B cell (primary cell): ENCODE measurements at regions not wholly inside any gene's neighbourhood (a gene's known extent, or its start where the extent isn't known, plus 50 kb on each side); places are given as distances from the start of the nearest gene placed in this dataset.

Source experiments
- ATAC-seq: fragments of 200-7000 bp; cut with Tn5 transposase; one replicate; pipeline ENCODE4 v1.10.0; 2021; ENCODE audit warnings: low read depth, mild to moderate bottlenecking, moderate number of reproducible peaks, moderate library complexity
- CTCF ChIA-PET: fragments of 350-600 bp; sonication (Branson Sonifier 250); formaldehyde crosslinking; loops from one replicate; lab custom pipeline; 2021; ENCODE audit warnings: antibody characterized with exemption, inconsistent platforms; lab: Charles Lee
- POLR2A ChIA-PET: fragments of 350-600 bp; sonication (Branson Sonifier 250); formaldehyde crosslinking; loops from one replicate; lab custom pipeline; 2021; ENCODE audit warnings: antibody characterized with exemption; lab: Charles Lee
- DNase-seq: peaks from one replicate; pipeline ENCODE4 v3.0.0; 2013
- H2AFZ ChIP-seq: 2 replicates; pipeline ENCODE4 v1.6.1; 2012; ENCODE audit warnings: mild to moderate bottlenecking, low read depth, low read length; ENCODE audit not compliant: insufficient read depth, poor library complexity, severe bottlenecking
- H3K27ac ChIP-seq, 2 donors: 1 replicate in 1 of 2; 2 replicates in 1 of 2; pipeline ENCODE4 v1.5.1; 2012 to 2013; ENCODE audit warnings: low read length in 2 of 2, mild to moderate bottlenecking in 2 of 2, moderate library complexity in 1 of 2
- H3K27me3 ChIP-seq, 4 experiments: fragments of 200-600 bp in 1 of 4; sonication (generic) in 1 of 4; replicated peaks in 1 of 4; 1 replicate in 2 of 4; 2 replicates in 2 of 4; pipeline versions ENCODE4 v1.6.1 to v1.7.0; 2013 to 2016; ENCODE audit warnings: low read length in 3 of 4, mild to moderate bottlenecking in 2 of 4, mixed read lengths in 1 of 4, moderate library complexity in 1 of 4; ENCODE audit not compliant: insufficient read depth in 4 of 4, control insufficient read depth in 3 of 4; ENCODE audit errors: control extremely low read depth in 1 of 4
- H3K36me3 ChIP-seq, 2 experiments: replicated peaks in 1 of 2; 1 replicate in 1 of 2; 2 replicates in 1 of 2; pipeline versions ENCODE4 v1.6.1 to v1.7.1; 2013; ENCODE audit warnings: low read length in 1 of 2; ENCODE audit not compliant: insufficient read depth in 2 of 2, control insufficient read depth in 1 of 2; ENCODE audit errors: control extremely low read depth in 1 of 2, extremely low read depth in 1 of 2
- H3K4me1 ChIP-seq, 2 donors: fragments of 200-600 bp in 1 of 2; sonication (generic) in 1 of 2; 1 replicate in 1 of 2; 2 replicates in 1 of 2; pipeline versions ENCODE4 v1.5.1 to v1.6.1; 2013 to 2017; ENCODE audit warnings: low read length in 2 of 2; ENCODE audit not compliant: control insufficient read depth in 2 of 2, insufficient read depth in 2 of 2
- H3K4me2 ChIP-seq: replicated peaks from 2 replicates; pipeline ENCODE3; 2012; ENCODE audit warnings: mild to moderate bottlenecking, low read depth, low read length; ENCODE audit not compliant: poor library complexity, severe bottlenecking
- H3K4me3 ChIP-seq, 5 experiments: fragments of 200-600 bp in 1 of 5; sonication (generic) in 1 of 5; 1 replicate in 3 of 5; 2 replicates in 2 of 5; pipeline versions ENCODE4 v1.5.1 to v1.7.0; 2011 to 2016; ENCODE audit warnings: low read length in 4 of 5, mild to moderate bottlenecking in 4 of 5, low read depth in 2 of 5, control low read depth in 1 of 5, moderate library complexity in 1 of 5; ENCODE audit not compliant: insufficient read depth in 1 of 5; ENCODE audit errors: control extremely low read depth in 1 of 5, extremely low read depth in 1 of 5
- H3K79me2 ChIP-seq: fragments of 200-600 bp; sonication (generic); one replicate; pipeline ENCODE4 v1.6.0; 2016; ENCODE audit warnings: low read length; ENCODE audit not compliant: control insufficient read depth, insufficient read depth
- H3K9ac ChIP-seq: fragments of 200-600 bp; sonication (generic); 2 replicates; pipeline ENCODE4 v1.6.1; 2017; ENCODE audit warnings: mild to moderate bottlenecking, low read length, moderate library complexity
- H3K9me3 ChIP-seq, 3 donors: one replicate each; pipeline versions ENCODE4 v1.6.1 to v1.7.1; 2013; ENCODE audit warnings: low read length in 2 of 3; ENCODE audit not compliant: control insufficient read depth in 2 of 3, insufficient read depth in 1 of 3; ENCODE audit errors: control extremely low read depth in 1 of 3
- H4K20me1 ChIP-seq: 2 replicates; pipeline ENCODE4 v1.6.0; 2012; ENCODE audit warnings: mild to moderate bottlenecking, low read length; ENCODE audit not compliant: insufficient read depth, control insufficient read depth, poor library complexity, severe bottlenecking
- H3K27ac Mint-ChIP-seq: one replicate; pipeline ENCODE4 v1.8.0; 2021; ENCODE audit warnings: mixed read lengths
- H3K27me3 Mint-ChIP-seq: one replicate; pipeline ENCODE4 v1.8.0; 2021; ENCODE audit warnings: mixed read lengths
- H3K4me1 Mint-ChIP-seq: one replicate; pipeline ENCODE4 v1.8.0; 2021; ENCODE audit warnings: mixed read lengths
- H3K4me3 Mint-ChIP-seq: one replicate; pipeline ENCODE4 v1.8.0; 2021; ENCODE audit warnings: mixed read lengths
- H3K9me3 Mint-ChIP-seq: one replicate; pipeline ENCODE4 v1.8.0; 2022; ENCODE audit warnings: mixed read lengths; ENCODE audit not compliant: insufficient read depth
- EZH2 ChIP-seq: IDR thresholded peaks from 2 replicates; pipeline ENCODE4 v1.6.1; 2012; ENCODE audit warnings: borderline replicate concordance, low read depth, mild to moderate bottlenecking, moderate library complexity, low read length; ENCODE audit not compliant: insufficient read depth, poor library complexity, severe bottlenecking
- WGBS: methylation state at CpG from one replicate; pipeline ENCODE4 v1.1.5; 2013; ENCODE audit warnings: missing lambda C conversion rate; ENCODE audit not compliant: insufficient coverage; 5-methylcytosine and 5-hydroxymethylcytosine counted together
- intact Hi-C: fragments of 100-400 bp; cut with micrococcal nuclease; formaldehyde crosslinking; loops from one replicate; pipeline ENCODE4 v1.10.0; 2022
- TF ChIP-seq, protein P1 (sequence below): fragments of 200-600 bp; IDR thresholded peaks from one replicate; pipeline ENCODE4 v1.8.0; 2022; ENCODE audit warnings: antibody characterized with exemption, mild to moderate bottlenecking

GRCh38 chr5:156020647-156021046, 306.3 kb upstream of the SGCD start:
- no peak overlapping the region for H3K27ac Mint-ChIP-seq
- CTCF ChIA-PET = no interaction called here
- Histone ChIP-seq H3K36me3 (no peaks in the 10 kb centered on the region), H3K27me3 (no peaks in the 10 kb centered on the region), H3K4me3 (no peak overlapping the region), H2AFZ (no peak overlapping the region), H3K9ac (no peak overlapping the region), H3K4me2 (no peak overlapping the region), H3K4me1 (no peaks in the 10 kb centered on the region), H3K27ac (no peak overlapping the region), H3K9me3 (no peaks in the 10 kb centered on the region), H4K20me1 (no peaks in the 10 kb centered on the region), H3K79me2 (no peaks in the 10 kb centered on the region)
- no peak overlapping the region for H3K4me3 Mint-ChIP-seq
- ATAC-seq = no peak
- POLR2A ChIA-PET = no interaction called here
- H3K4me1 Mint-ChIP-seq = no peaks in the 10 kb centered on the region
- no peaks in the 10 kb centered on the region for H3K27me3 Mint-ChIP-seq
- H3K9me3 Mint-ChIP-seq = no peaks in the 10 kb centered on the region
- TF ChIP-seq, protein P1, sequence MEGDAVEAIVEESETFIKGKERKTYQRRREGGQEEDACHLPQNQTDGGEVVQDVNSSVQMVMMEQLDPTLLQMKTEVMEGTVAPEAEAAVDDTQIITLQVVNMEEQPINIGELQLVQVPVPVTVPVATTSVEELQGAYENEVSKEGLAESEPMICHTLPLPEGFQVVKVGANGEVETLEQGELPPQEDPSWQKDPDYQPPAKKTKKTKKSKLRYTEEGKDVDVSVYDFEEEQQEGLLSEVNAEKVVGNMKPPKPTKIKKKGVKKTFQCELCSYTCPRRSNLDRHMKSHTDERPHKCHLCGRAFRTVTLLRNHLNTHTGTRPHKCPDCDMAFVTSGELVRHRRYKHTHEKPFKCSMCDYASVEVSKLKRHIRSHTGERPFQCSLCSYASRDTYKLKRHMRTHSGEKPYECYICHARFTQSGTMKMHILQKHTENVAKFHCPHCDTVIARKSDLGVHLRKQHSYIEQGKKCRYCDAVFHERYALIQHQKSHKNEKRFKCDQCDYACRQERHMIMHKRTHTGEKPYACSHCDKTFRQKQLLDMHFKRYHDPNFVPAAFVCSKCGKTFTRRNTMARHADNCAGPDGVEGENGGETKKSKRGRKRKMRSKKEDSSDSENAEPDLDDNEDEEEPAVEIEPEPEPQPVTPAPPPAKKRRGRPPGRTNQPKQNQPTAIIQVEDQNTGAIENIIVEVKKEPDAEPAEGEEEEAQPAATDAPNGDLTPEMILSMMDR = no peak
- no peak for TF ChIP-seq EZH2
- DNase-seq = no peak
- intact Hi-C loops = no loop called here
- no CpG with 5 or more reads among the region's 3 CpGs for WGBS

DNA sequence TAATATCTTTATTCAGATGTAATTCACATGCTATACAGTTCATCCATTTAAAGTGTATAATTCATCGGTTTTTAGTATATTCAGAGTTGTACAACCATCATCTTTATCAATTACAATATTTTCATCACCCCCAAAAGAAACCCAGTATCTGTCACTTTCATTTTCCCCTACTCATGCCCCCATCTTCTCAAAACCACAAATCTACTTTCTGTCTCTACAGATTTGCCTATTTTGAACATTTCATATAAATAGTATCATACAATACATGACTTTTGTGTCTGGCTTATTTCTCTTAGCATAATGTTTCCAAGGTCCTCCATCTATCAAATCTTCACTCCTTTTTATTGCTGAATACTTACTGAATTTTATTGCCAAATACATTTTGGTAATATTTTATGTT, 305.1 kb upstream of the SGCD start:
- Histone ChIP-seq H3K4me2 (no peak overlapping the region), H3K4me3 (no peak overlapping the region), H3K27ac (no peak overlapping the region), H3K27me3 (no peaks in the 10 kb centered on the region), H4K20me1 (no peaks in the 10 kb centered on the region), H3K9me3 (no peaks in the 10 kb centered on the region), H3K4me1 (no peaks in the 10 kb centered on the region), H3K79me2 (no peaks in the 10 kb centered on the region), H2AFZ (no peak overlapping the region), H3K9ac (no peak overlapping the region), H3K36me3 (no peaks in the 10 kb centered on the region)
- ChIA-PET CTCF (no interaction called here), POLR2A (no interaction called here)
- DNase-seq (no peak), ATAC-seq (no peak)
- no peaks in the 10 kb centered on the region for H3K9me3 Mint-ChIP-seq
- intact Hi-C loops = no loop called here
- no peak overlapping the region for H3K27ac Mint-ChIP-seq
- TF ChIP-seq, protein P1 = no peak
- TF ChIP-seq EZH2 = no peak
- no peak overlapping the region for H3K4me3 Mint-ChIP-seq
- H3K4me1 Mint-ChIP-seq = no peaks in the 10 kb centered on the region
- no peaks in the 10 kb centered on the region for H3K27me3 Mint-ChIP-seq
- WGBS = no CpG with 5 or more reads among the region's 1 CpG
